Sciatic nerve (tissue), 2 donors: ENCODE measurements at regions not wholly inside any gene's neighbourhood (a gene's known extent, or its start where the extent isn't known, plus 50 kb on each side); places are given as distances from the start of the nearest gene placed in this dataset.
"Not testable (repeated sequence)": the region's sequence is repeated elsewhere in the genome, so short reads cannot be mapped to it uniquely, and the experiment has no call there.

Source experiments
- ATAC-seq: fragments of 200-7000 bp; cut with Tn5 transposase; one replicate; pipeline ENCODE4 v1.9.1; 2020; ENCODE audit warnings: mild to moderate bottlenecking, moderate library complexity
- DNase-seq: peaks from one replicate; pipeline ENCODE4 v3.0.0-alpha.2; 2020; ENCODE audit warnings: low spot score
- intact Hi-C: fragments of 100-400 bp; cut with DNase I; formaldehyde crosslinking; loops from one replicate; pipeline ENCODE4 v1.14.2; 2022
- donor health status: DM: no; HTN: no; CAD: no.
- donor health status: DM: no; HTN: no; CAD: no.

DNA sequence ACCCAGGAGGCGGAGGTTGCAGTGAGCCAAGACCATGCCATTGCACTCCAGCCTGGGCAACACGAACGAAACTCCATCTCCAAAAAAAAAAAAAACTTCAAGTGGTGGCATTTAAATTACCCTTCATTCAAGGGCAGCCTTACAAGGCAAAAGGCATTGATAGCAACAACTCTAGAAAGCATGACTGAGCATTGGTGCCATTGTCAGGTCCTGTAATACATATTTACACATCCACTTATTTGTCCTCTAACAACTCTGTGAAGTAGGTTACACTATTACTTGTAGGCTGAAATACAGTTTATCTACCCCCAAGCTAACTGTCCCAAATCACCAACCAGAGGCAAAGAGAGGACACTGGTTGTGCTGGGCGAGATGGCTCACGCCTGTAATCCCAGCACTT lies 52.7 kb upstream of the LARP1 start:
- intact Hi-C loops, result loop anchor here (5.0 kb wide), 1 partner anchor 1080 kb away; no protein-coding TSS in a partner anchor
- ATAC-seq (no peak), DNase-seq (no peak)

DNA sequence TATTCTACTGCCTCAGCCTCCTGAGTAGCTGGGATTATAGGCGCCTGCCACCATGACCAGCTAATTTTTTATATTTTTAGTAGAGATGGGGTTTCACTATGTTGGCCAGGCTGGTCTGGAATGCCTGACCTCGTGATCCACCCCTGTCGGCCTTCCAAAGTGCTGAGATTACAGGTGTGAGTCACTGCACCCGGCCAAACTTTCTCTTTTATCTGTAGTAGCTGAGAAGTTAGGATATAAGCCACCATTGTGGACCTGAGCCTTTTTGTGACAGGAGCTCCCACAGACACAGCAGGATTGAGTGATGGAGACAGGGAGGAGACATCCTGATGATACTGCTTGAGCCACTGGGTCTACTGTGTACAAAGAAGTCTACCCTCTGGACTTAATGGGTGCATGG lies 53.5 kb upstream of the LARP1 start:
- ATAC-seq, DNase-seq: not testable (repeated sequence)
- intact Hi-C loops, result loop anchor here (5.0 kb wide), 1 partner anchor 1079 kb away; no protein-coding TSS in a partner anchor

DNA sequence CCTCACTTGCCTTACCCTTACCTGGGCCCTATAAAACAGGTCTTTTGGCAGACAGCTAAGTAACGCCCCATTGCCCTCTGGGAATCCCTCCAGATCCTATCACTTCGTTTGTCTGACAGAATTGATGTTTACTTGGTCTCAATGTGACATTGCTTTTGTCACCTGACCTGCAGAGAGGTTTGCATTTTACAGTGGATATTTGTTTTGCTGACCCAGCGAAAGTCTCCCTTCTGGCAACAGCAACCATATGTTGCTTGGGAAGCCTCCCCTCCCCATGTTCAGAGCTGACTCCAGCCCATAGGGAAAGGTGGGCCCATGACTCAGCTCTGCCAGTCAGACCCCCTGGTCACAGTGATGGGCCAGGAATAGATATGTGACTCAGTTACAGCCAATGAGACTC lies 54.0 kb upstream of the LARP1 start:
- DNase-seq (no peak), ATAC-seq (no peak)
- intact Hi-C loops, result loop anchor here (5.0 kb wide), 1 partner anchor 1079 kb away; no protein-coding TSS in a partner anchor

DNA sequence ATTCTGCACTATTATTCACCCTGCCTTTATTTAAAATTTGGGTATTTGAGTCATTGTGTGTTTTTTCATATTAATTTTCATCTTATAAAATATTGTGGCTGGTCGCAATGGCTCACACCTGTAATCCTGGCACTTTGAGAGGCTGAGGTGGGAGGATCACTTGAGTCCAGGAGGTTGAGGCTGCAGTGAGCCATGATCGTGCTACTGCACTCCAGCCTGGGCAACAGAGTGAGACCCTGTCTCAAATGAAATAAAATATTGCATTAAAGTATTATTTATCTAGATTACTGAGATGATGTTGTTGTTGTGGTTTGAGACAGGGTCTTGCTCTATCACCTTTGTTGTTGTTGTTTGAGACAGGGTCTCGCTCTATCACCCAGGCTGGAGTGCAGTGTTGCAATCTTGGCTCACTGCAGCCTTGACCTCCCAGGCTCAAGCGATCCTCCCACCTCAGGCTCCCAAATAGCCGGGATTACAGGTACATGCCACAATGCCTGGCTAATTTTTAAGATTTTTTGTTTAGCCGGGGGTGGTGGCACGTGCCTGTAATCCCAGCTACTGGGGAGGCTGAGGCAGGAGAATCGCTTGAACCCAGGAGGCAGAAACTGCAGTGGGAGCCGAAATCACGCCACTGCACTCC lies 54.8 kb upstream of the LARP1 start:
- not testable (repeated sequence) for DNase-seq, ATAC-seq
- intact Hi-C loops, result loop anchor here (5.0 kb wide), 1 partner anchor 1078 kb away; no protein-coding TSS in a partner anchor

DNA sequence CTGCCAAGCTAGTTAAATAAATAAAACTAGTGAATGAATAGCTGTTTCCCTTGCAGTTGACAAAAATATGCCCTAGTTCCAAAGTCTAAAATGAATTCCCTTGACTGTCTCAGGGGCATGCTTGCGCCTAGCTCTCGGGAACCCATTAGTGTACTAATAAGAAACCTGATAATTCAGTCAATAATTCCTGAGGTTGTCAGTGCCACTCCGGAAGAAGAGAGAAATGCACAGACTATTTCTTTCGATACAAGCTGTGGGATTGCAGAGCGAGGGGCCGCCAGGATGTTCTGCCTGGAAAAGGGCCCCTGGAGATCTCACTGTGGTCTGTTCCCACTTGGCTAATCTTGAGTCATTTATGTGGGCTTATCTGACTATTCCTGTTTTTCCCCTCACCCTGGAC lies 56.4 kb upstream of the LARP1 start:
- intact Hi-C loops, result no loop called here
- DNase-seq, result no peak
- no peak for ATAC-seq

DNA sequence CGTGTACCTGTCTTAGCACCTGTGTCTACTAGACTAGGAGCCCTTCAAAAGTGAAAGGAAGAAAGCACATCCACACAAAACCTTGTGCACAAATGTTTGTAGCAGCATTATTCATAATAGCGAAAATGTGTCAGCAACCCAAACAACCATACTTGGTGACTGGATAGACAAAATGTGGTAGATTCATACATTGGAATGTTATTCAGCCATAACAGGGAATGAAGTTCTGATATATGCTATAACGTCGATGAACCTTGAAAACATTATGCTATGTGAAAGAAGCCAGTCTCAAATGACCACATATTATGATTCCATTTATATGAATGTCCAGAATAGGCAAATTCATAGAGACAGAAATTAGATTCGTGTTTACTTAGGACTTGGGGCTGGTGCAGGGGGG lies 57.8 kb upstream of the LARP1 start:
- DNase-seq (no peak), ATAC-seq (no peak)
- intact Hi-C loops, result no loop called here

DNA sequence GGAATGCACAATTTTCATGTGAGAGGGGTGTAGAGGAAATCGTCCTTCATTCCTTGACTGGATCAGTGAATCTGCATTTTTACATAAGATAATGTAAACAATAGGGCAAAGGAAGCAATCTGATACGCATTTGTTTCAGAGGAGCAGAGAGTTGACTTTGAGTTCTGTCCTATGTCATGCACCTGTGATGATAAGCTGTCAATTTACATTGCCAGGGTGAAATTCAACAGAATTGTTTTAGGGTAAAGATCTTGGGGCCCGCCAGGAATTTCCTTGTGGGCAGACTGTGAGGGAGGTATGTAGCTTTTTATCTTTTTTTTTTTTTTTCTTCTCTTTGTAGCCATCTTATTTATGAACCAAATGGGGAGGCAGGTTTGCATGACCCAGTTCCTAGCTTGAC lies 58.3 kb upstream of the LARP1 start:
- intact Hi-C loops, result no loop called here
- ATAC-seq, result no peak

DNA sequence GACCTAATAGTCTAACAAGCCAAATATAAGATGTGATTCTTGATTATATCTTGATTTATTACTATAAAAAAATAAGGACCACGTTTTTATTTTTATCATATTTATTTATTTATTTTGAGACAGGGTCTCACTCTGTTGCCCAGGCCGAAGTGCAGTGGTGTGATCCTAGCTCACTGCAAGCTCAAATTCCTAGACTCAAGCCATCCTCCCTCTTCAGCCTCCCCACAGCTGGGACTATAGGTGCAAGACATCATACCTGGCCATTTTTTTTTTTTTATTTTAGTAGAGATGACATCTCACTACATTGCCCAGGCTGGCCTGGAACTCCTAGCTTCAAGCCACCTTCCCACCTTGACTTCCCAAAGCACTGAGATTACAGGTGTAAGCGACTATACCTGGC lies 61.0 kb upstream of the LARP1 start:
- ATAC-seq (no peak), DNase-seq (no peak)
- intact Hi-C loops, result no loop called here

More for the DNA sequence above, 58.3 kb upstream of the LARP1 start:
- DNase-seq, result no peak

DNA sequence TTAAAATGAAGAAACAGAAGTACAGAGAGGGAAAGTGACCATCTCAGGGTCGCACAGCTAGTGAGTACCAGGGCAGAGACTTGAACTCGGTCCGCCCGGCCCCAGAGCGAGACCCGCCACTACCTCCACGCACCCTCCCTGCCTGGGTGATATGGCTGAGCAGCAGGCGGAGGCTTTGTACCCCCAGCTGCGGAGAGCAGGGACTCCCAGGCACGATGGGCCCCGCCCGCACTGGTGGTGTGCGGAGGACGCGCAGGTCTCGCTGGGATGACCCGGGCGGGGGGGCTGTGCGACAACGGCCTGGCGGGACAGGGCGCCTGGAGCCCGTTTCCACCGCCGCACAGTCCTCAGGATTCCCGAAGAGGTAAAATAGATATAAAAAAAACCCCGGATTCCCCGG lies 64.7 kb upstream of the LARP1 start:
- ATAC-seq (no peak), DNase-seq (no peak)
- intact Hi-C loops, result no loop called here

DNA sequence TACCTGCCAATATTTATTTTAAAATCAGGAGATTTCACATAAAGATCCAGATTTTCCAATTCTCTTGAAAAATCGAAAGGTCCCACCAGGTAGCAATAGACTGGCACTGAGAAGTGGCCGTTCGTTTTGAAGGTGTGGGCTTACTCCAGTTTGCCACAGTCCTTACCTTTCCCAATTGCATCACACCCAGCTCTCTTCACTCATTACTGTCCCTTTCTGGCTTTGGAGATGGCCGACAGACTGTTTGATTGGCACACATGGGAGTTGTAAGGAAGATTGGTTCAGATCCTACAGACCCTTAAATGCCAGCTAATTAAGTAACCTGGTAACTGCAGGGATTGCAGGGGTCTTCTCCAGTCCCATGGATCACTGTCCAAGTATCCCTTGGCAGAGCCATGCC lies 68.7 kb upstream of the LARP1 start:
- no peak for DNase-seq
- intact Hi-C loops, result loop anchor here (10.0 kb wide), 1 partner anchor 118 kb away; no protein-coding TSS in a partner anchor

DNA sequence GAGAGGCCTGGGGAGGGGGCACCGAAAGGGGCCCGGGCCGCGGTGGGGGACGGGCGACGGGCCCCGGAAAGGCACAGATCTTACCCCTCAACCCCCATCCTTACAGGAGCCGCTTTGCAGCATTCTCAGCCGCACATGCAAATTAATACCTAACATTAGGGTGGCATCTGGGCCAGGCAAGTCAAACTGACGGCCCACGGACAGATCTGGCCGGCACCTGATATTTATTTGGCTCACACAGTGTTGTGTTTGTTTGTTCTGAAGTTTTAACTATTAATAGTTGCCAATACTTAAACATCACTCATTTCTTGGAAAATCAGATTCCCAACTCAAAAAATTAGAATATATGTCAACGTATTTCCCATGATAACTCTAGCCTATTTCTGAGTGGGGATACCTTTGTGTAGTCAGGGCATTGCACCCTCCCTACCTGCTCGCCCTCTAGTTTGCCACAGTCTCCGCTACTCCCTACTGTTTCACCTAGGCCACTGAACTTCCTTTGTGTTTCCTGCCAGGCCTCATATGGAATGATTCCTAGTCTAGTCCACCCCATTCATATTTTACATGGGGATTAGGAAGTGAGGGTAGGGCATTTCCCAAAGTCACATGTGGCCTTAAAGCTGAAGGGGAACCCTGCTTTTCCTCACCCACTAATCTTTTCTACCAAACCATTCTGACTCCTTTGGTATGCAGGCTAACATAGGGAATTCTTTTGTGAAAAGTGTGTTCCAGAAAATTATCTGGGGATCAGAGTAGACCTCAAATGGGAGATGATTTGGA lies 71.9 kb upstream of the LARP1 start:
- intact Hi-C loops, result loop anchor here (10.0 kb wide), 1 partner anchor 122 kb away; no protein-coding TSS in a partner anchor
- ATAC-seq (no peak), DNase-seq (no peak)

More for the DNA sequence above, 68.7 kb upstream of the LARP1 start:
- ATAC-seq, result no peak

DNA sequence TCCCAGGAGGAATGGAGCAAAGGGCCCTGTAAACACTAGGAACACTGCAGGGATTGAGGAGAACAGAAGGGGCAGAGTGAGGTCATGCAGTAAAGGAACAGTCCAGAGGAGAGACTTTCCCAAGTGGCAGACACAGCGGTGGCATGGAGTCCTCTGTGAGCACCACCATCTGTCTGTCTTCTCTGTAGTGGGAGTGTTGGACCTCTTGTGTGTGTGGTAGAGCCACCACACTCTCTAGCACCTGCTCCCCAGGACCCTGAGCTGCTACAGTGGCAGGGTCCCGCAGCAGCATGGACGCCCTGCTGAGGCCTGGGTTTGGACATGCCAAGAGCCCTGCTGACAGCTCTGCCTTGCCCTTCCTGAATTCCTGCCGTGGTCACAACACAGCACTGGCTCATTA lies 75.7 kb upstream of the LARP1 start:
- no peak for ATAC-seq
- no peak for DNase-seq
- intact Hi-C loops, result no loop called here

DNA sequence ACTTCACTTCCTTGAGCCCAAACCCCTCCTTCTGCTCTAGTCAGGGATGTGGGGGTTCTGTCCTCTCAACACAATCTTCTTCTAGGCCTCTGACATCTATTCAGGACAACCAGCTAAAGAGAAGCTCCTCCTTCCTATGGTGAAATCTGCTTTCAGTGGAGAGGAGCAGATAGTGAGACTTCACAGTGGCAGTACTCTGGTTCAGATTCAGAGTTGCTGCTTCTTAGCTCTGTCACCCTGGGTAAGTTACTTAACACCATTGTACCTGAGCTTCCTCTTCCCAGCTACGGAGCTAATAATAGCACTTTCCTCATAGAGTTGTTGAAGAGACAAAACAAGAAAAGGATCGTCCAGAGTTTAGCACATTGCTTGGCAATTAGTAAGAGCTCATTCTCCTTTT lies 77.3 kb upstream of the LARP1 start:
- DNase-seq (no peak), ATAC-seq (no peak)
- intact Hi-C loops, result no loop called here

DNA sequence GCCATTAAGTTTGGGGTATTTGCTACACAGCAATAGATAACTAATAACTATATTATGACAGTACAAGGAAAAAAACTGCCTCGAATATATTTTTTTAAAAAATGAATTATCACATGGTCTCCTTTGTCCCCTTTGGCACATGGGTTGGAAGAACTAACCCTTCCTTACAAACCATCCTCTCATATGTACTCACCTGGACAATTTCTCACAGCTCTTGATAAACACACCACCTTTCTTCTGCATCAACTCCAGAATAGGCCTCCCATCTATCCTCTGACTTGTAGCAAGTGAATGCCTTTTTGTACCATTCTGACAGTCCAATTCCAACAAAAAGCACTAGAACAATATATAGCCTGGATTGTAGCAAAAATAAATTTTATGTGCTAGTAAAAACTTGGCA lies 78.7 kb upstream of the LARP1 start:
- intact Hi-C loops, result no loop called here
- DNase-seq, result no peak
- no peak for ATAC-seq

DNA sequence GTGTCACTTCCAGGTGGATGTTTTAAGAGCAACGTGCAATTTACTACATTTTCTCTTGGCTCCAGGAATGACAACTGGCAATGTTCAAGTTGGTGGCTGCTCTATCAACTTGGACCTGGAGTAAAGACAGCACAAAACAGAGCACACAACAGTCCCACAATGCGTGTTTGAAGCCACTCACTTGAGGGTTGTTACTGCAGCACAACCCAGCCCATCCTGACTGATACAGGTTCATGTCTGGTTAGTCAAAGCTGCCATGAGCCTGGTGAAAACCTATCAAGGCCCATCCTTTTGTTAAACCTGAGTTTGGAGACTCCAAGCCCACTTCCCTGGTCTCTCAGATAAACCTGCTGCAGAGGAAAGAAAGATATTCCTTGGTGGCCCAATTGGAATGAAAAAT lies 81.1 kb upstream of the LARP1 start:
- intact Hi-C loops, result no loop called here
- ATAC-seq, result no peak
- DNase-seq, result no peak

DNA sequence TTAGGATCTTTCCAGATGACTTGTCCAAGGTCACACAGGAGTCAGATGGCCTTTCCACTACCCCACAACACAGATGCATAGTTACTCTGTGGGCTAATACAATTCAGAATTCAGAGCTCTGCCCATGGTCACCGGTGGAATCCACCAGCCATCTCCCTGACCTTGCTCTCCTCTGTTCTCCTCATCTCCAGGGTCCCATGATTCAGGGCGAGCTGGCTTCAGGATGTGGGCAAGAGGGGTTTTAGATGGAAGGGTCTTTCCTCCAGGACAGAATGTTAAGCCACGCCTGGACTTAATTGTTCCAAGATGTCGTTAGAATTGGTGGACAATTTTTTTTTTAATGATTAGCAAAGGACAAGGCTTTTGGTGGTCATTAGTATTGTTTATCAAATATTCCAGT lies 81.7 kb upstream of the LARP1 start:
- intact Hi-C loops, result no loop called here
- ATAC-seq (no peak), DNase-seq (no peak)

DNA sequence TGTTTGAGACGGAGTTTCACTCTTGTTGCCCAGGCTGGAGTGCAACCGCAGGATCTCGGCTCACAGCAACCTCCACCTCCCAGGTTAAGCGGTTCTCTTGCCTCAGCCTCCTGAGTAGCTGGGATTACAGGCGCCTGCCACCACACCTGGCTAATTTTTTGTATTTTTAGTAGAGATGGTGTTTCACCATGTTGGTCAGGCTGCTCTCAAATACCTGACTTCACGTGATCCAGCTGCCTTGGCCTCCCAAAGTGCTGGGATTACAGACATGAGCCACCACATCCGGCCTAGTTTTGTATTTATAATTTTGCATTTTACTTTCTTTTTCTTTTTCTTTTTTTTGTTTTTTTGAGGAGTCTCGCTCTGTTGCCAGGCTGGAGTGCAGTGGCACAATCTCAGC lies 85.3 kb upstream of the LARP1 start:
- ATAC-seq, intact Hi-C loops, DNase-seq: not testable (repeated sequence)

DNA sequence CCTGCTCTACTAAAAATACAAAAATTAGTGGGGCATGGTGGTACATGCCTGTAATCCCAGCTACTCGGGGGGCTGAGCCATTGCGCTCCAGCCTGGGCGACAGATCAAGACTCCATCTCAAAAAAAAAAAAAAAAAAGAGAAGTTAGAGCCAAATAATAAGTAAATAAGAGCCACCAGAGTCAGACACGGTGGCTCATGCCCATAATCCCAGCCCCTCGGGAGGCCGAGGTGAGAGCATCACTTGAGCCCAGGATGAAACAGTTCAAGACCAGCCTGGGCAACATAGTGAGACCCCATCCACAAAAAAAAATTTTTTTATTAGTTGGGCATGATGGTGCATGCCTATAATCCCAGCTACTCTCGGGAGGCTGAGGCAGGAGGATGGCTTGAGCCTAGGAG lies 85.8 kb upstream of the LARP1 start:
- no peak for ATAC-seq
- intact Hi-C loops, result no loop called here

DNA sequence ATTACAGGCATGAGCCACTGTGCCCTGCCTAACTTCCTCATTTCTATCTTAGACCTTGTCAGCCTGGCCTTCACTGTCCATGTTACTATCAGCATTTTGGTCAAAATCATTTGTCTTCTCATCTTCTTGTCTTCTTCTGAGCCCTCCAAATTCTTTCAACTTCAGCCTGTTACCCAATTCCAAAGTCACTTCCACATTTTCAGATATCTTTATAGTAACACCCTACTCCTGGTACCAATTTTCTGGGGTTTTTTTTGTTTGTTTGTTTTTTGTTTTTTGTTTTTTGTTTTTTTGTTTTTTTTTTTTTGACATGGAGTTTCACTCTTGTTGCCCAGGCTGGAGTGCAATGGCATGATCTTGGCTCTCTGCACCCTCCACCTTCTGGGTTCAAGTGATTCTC lies 90.3 kb upstream of the LARP1 start:
- DNase-seq (no peak), ATAC-seq (no peak)
- intact Hi-C loops, result no loop called here

More for the DNA sequence above, 85.8 kb upstream of the LARP1 start:
- no peak for DNase-seq

DNA sequence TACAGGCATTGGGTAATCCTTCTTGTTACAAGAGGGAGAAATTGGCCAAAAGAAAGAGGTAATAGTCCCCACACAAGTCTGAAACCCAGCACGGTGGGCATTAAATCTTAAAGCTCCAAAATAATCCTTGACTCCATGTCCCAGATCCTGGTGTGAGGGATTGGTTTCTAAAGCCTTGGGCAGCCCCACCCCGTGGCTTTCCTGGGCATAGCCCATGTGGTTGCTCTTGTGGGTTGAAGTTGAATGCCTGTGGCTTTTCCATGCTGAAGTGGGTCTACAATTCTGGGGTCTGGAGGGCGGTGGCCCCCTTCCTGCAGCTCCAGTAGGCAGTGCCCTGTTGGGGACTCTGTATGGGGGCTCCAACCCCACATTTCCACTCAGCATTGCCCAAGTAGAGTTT lies 91.8 kb upstream of the LARP1 start:
- intact Hi-C loops, result no loop called here
- DNase-seq (no peak), ATAC-seq (no peak)
